ENCODE measurements at regions not wholly inside any gene's neighbourhood (a gene's known extent, or its start where the extent isn't known, plus 50 kb on each side); places are given as distances from the start of the nearest gene placed in this dataset.

DNA sequence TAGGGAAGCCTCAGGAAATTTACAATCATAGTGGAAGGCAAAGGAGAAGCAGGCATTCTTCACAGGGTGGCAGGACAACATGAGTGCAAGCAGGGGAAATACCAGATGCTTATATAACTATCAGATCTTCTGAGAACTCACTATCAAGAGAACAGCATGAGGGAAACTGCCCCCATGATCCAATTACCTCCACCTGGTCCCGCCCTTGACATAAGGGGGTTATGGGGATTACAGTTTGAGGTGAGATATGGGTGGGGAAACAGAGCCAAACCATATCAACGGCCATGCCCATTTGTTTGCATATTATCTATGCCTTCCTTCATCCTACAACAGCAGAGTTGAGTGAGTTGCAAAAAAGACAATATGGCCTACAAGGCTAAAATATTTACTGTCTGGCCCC is 140.2 kb upstream of the CCDC196 start:
- Histone ChIP-seq H3K27me3 (ENCODE audit: control insufficient read depth, insufficient read depth, low read length) (no peaks in the 10 kb centered on the region), H3K27ac (ENCODE audit: low read depth, low read length) (no peak overlapping the region), H3K36me3 (ENCODE audit: control insufficient read depth, insufficient read depth, low read length) (no peaks in the 10 kb centered on the region), H3K4me1 (ENCODE audit: control insufficient read depth, insufficient read depth, low read length) (0 out of 2 replicates have a peak, but pooled peaks cover 5% of the 10 kb centered on the region), H3K4me3 (ENCODE audit: low read depth, low read length) (no peak overlapping the region), H3K9me3 (ENCODE audit: control insufficient read depth, insufficient read depth, low read depth, low read length) (no peaks in the 10 kb centered on the region), H3K9ac (ENCODE audit: low read length) (no peak overlapping the region)

DNA sequence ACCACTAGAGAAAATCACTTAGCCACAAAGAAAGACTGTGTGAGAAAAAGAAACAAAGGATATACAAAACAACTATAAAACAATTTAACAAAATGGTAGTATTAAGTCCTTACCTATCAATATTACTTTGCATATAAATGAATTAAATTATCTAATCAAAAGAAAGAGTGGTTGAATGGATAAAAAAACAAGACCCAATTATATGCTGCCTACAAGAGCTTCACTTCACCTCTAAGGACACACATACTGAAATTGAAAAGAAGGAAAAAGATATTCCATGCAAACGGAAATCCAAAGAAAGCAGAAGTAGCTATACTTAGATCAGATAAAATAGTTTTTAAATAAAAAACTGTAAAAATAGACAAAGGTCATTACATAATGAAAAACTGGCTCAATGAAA is 134.9 kb upstream of the CCDC196 start:
- no peaks in the 10 kb centered on the region for H3K27me3 ChIP-seq (ENCODE audit: control insufficient read depth, insufficient read depth, low read length)
- H3K9me3 ChIP-seq (ENCODE audit: control insufficient read depth, insufficient read depth, low read depth, low read length) = no peaks in the 10 kb centered on the region
- H3K36me3 ChIP-seq (ENCODE audit: control insufficient read depth, insufficient read depth, low read length) = no peaks in the 10 kb centered on the region
- no peaks in the 10 kb centered on the region for H3K4me1 ChIP-seq (ENCODE audit: control insufficient read depth, insufficient read depth, low read length)
- no peak overlapping the region for H3K27ac ChIP-seq (ENCODE audit: low read depth, low read length)
- no peak overlapping the region for H3K4me3 ChIP-seq (ENCODE audit: low read depth, low read length)
- no peak overlapping the region for H3K9ac ChIP-seq (ENCODE audit: low read length)

DNA sequence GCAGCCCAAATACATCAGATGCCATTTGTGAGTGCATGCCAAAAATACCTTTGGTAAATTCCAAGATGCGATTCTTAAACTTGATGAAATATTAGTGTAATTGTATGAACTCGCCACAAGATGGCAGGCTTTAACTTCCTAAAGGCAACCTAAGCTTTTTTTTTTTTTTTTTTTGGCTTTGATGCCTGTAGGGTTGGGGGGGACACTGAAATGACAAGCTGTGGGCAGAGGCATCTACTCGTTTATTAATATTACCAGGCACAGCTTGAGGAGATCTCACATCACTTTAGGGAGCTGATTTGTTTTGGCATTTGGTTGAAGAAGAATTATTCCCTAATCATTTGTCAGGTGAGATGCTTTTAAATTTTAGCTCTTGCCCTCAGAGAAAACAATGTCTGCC is 126.7 kb upstream of the CCDC196 start:
- Histone ChIP-seq H3K27me3 (ENCODE audit: control insufficient read depth, insufficient read depth, low read length) (no peaks in the 10 kb centered on the region), H3K27ac (ENCODE audit: low read depth, low read length) (no peak overlapping the region), H3K4me3 (ENCODE audit: low read depth, low read length) (0 out of 2 replicates have a peak overlapping the region, but pooled peaks have one; percentile 9), H3K36me3 (ENCODE audit: control insufficient read depth, insufficient read depth, low read length) (no peaks in the 10 kb centered on the region), H3K4me1 (ENCODE audit: control insufficient read depth, insufficient read depth, low read length) (peaks cover 11% of the 10 kb centered on the region), H3K9me3 (ENCODE audit: control insufficient read depth, insufficient read depth, low read depth, low read length) (no peaks in the 10 kb centered on the region), H3K9ac (ENCODE audit: low read length) (no peak overlapping the region)

DNA sequence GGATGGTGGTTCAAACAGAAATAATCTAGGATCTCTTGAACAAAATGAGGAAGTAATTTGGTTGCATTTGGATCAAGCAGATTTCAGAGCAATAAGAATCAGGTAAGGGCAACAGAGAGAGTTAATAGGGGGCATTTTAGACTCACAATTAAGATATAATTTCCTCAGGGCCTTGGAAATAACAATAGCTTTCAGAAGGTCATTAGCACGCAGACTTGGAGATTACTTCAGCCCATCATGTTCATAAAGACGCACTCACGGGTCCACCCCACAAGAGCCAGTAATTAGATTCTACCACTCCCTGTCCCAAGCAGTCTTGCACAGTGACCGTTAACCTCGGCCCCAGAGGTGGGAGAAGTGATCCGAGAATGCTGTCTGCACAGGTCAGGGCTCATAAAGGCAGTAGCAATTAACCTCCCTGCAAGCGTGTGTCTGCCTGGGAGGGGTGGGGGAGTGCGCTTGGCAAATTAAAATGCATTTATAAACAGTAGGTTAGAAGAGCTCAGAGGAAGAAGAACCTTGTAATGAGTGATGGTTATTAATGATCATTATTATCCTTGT is 125.7 kb upstream of the CCDC196 start:
- no peak overlapping the region for H3K9ac ChIP-seq (ENCODE audit: low read length)
- peaks cover 11% of the 10 kb centered on the region for H3K4me1 ChIP-seq (ENCODE audit: control insufficient read depth, insufficient read depth, low read length)
- H3K36me3 ChIP-seq (ENCODE audit: control insufficient read depth, insufficient read depth, low read length) = no peaks in the 10 kb centered on the region
- H3K9me3 ChIP-seq (ENCODE audit: control insufficient read depth, insufficient read depth, low read depth, low read length) = no peaks in the 10 kb centered on the region
- no peaks in the 10 kb centered on the region for H3K27me3 ChIP-seq (ENCODE audit: control insufficient read depth, insufficient read depth, low read length)
- no peak overlapping the region for H3K27ac ChIP-seq (ENCODE audit: low read depth, low read length)
- H3K4me3 ChIP-seq (ENCODE audit: low read depth, low read length) = no peak overlapping the region

DNA sequence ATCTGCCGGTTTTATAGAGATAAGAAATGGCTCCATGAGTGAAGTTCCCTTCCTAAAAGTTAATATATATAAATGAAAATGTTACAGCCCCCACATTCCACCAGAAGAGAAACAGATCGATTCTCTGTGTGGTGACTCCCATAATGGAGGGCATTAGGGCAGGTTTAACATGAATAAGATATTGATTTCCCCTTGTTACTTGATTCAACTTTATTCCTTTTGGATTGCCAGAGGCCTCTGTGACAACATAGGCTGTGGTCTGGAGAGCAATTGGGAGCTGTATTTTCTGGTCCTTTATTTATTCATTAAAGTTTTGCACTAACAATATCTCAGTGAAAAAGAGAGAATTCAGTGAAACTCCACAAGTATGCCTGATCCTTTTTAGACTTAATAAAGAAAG is 125.2 kb upstream of the CCDC196 start:
- no peaks in the 10 kb centered on the region for H3K36me3 ChIP-seq (ENCODE audit: control insufficient read depth, insufficient read depth, low read length)
- H3K4me1 ChIP-seq (ENCODE audit: control insufficient read depth, insufficient read depth, low read length) = peaks cover 11% of the 10 kb centered on the region
- no peaks in the 10 kb centered on the region for H3K9me3 ChIP-seq (ENCODE audit: control insufficient read depth, insufficient read depth, low read depth, low read length)
- H3K4me3 ChIP-seq (ENCODE audit: low read depth, low read length) = no peak overlapping the region
- H3K9ac ChIP-seq (ENCODE audit: low read length) = no peak overlapping the region
- H3K27ac ChIP-seq (ENCODE audit: low read depth, low read length) = no peak overlapping the region
- H3K27me3 ChIP-seq (ENCODE audit: control insufficient read depth, insufficient read depth, low read length) = no peaks in the 10 kb centered on the region

DNA sequence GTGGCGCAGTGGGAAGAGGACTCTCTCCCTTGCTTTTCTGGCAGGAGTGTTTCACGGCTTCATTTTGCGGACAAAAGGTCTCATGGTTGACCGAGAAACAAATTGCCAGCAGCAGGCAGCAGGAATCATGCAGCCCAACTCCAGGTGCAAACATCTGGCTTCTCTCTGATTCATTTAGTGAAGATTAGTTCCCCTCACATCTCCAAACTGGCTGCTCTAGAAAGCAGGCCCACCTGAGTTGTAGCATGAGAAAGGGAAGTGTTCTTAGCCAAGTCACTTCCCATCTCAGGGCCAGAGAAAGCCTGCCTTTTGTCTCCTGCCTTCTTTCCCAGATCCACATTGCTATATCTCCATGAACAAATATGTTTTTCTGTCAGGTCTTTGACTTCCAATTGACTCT is 120.8 kb upstream of the CCDC196 start:
- H3K36me3 ChIP-seq (ENCODE audit: control insufficient read depth, insufficient read depth, low read length) = no peaks in the 10 kb centered on the region
- no peaks in the 10 kb centered on the region for H3K9me3 ChIP-seq (ENCODE audit: control insufficient read depth, insufficient read depth, low read depth, low read length)
- H3K9ac ChIP-seq (ENCODE audit: low read length) = no peak overlapping the region
- H3K27me3 ChIP-seq (ENCODE audit: control insufficient read depth, insufficient read depth, low read length) = no peaks in the 10 kb centered on the region
- no peaks in the 10 kb centered on the region for H3K4me1 ChIP-seq (ENCODE audit: control insufficient read depth, insufficient read depth, low read length)
- H3K4me3 ChIP-seq (ENCODE audit: low read depth, low read length) = no peak overlapping the region
- H3K27ac ChIP-seq (ENCODE audit: low read depth, low read length) = no peak overlapping the region

DNA sequence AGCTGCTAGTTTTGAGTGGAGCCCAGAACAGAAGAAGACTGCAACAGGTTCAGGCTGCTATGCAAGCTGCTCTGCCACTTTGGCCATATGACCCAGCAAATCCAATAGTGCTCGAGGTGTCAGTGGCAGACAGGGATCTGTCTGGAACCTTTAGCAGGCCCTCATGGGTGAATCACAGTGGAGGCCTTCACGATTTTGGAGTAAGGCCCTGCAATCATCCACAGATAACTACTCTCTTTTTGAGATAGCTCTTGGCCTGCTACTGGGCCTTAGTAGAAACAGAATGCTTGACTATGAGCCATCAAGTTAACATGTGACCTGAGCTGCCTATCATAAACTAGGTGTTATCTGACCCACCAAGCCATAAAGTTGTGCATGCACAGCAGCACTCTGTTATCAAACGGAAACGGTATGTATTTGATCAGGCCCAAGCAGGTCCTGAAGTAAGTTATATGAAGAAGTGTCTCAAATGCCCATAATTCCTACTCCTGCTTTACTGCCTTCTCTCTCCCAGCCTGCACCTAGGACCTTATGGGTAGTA is 116.9 kb upstream of the CCDC196 start:
- Histone ChIP-seq H3K4me3 (ENCODE audit: low read depth, low read length) (no peak overlapping the region), H3K27ac (ENCODE audit: low read depth, low read length) (no peak overlapping the region), H3K27me3 (ENCODE audit: control insufficient read depth, insufficient read depth, low read length) (no peaks in the 10 kb centered on the region), H3K9ac (ENCODE audit: low read length) (no peak overlapping the region), H3K4me1 (ENCODE audit: control insufficient read depth, insufficient read depth, low read length) (no peaks in the 10 kb centered on the region), H3K36me3 (ENCODE audit: control insufficient read depth, insufficient read depth, low read length) (no peaks in the 10 kb centered on the region), H3K9me3 (ENCODE audit: control insufficient read depth, insufficient read depth, low read depth, low read length) (no peaks in the 10 kb centered on the region)

DNA sequence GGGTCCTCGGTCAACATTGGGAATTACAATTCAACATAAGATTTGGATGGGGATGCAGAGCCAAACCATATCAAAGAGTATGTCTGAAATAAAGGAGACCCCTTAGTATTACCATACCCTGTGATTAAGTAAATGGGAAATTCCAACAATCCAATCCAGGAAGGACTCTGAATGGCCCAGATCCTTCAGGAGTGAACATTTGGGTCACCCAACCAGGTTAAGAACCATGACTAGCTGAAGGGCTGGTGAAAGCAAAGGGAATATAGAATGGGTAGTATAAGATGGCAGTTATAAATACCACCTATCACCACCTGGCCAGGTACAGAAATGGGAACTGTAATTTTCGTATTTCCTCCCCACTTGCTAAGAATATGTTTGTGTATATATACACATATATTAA is 114.4 kb upstream of the CCDC196 start:
- no peak overlapping the region for H3K9ac ChIP-seq (ENCODE audit: low read length)
- no peaks in the 10 kb centered on the region for H3K9me3 ChIP-seq (ENCODE audit: control insufficient read depth, insufficient read depth, low read depth, low read length)
- H3K4me3 ChIP-seq (ENCODE audit: low read depth, low read length) = no peak overlapping the region
- no peaks in the 10 kb centered on the region for H3K36me3 ChIP-seq (ENCODE audit: control insufficient read depth, insufficient read depth, low read length)
- H3K27me3 ChIP-seq (ENCODE audit: control insufficient read depth, insufficient read depth, low read length) = no peaks in the 10 kb centered on the region
- no peak overlapping the region for H3K27ac ChIP-seq (ENCODE audit: low read depth, low read length)
- no peaks in the 10 kb centered on the region; the same call in 1 of the 2 replicates for H3K4me1 ChIP-seq (ENCODE audit: control insufficient read depth, insufficient read depth, low read length)

DNA sequence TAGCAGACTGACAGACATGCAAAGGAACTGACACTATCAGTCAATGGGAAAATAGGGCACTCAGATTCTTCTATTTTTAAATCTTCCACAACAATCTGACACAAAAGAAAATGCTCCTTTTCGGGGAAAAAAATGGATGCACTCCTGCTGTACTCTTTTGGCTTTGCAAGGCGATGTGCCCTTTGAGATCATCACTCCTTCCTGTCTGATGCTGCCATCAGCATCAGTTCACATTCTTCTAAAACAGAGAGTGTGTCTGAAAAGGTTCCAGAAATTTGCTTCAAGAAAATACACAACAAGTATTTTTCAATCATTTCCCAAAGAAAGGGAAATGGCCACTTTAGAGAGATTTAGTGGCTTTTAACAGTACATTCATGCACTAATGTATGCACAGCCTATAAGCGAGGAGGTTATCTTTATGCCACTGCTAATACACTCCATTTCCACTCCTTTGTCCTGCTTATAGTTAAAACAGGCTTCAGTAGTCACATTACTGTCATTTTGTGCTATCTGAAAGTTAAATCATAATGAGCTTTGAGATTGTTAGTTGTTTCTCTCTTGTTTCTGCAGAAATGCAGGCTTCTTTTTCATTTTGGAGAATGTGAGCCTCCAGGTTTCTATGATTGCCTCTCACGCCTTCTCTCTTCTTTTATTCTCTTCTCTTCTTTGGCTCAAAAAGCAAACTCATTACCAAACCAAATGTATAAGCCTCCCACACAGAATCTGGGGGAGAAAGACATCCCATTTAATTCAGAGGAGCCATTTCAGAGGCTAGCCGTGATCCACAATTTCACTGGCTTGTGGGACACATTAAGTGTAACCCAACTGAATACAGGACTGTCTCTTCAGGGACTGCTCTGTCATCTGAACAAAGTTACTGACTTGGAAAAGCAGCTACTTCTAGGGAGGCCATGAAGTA is 110.9 kb upstream of the CCDC196 start:
- no peaks in the 10 kb centered on the region for H3K36me3 ChIP-seq (ENCODE audit: control insufficient read depth, insufficient read depth, low read length)
- no peaks in the 10 kb centered on the region for H3K27me3 ChIP-seq (ENCODE audit: control insufficient read depth, insufficient read depth, low read length)
- no peaks in the 10 kb centered on the region for H3K9me3 ChIP-seq (ENCODE audit: control insufficient read depth, insufficient read depth, low read depth, low read length)
- H3K27ac ChIP-seq (ENCODE audit: low read depth, low read length) = no peak overlapping the region
- no peaks in the 10 kb centered on the region; the same call in 1 of the 2 replicates for H3K4me1 ChIP-seq (ENCODE audit: control insufficient read depth, insufficient read depth, low read length)
- no peak overlapping the region for H3K4me3 ChIP-seq (ENCODE audit: low read depth, low read length)
- H3K9ac ChIP-seq (ENCODE audit: low read length) = no peak overlapping the region

DNA sequence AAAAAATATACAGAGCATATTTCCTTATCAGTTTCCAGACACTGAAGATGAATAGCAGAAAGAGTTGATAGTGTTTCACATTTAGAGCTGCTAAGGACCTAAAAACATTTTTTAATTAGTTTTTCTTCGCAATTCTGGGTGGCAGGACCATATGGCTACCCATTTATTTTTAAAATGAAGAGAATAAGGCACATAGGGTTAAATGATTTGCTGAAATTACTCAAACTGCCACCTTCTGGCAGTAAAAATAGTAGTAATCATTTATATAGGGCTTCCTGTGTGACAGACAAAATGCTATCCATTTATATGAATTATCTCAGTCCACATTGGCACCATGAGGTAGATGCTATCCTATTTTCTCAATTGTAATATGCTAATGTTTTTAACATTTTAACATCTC is 108.6 kb upstream of the CCDC196 start:
- H3K4me3 ChIP-seq (ENCODE audit: low read depth, low read length) = no peak overlapping the region
- no peak overlapping the region for H3K9ac ChIP-seq (ENCODE audit: low read length)
- no peaks in the 10 kb centered on the region for H3K9me3 ChIP-seq (ENCODE audit: control insufficient read depth, insufficient read depth, low read depth, low read length)
- H3K27me3 ChIP-seq (ENCODE audit: control insufficient read depth, insufficient read depth, low read length) = no peaks in the 10 kb centered on the region
- H3K27ac ChIP-seq (ENCODE audit: low read depth, low read length) = no peak overlapping the region
- H3K36me3 ChIP-seq (ENCODE audit: control insufficient read depth, insufficient read depth, low read length) = no peaks in the 10 kb centered on the region
- H3K4me1 ChIP-seq (ENCODE audit: control insufficient read depth, insufficient read depth, low read length) = peaks cover 3% of the 10 kb centered on the region
